ENCODE measurements at regions not wholly inside any gene's neighbourhood (a gene's known extent, or its start where the extent isn't known, plus 50 kb on each side); places are given as distances from the start of the nearest gene placed in this dataset.

- TF ChIP-seq CTCF (IDR thresholded peaks at IDR 0.05) = no peak
Observed at GRCh38 chr6:3607171-3607570, 144.3 kb downstream of the PXDC1 start.

GRCh38 chr6:3603340-3604130 lies 146.7 kb upstream of the SLC22A23 start:
- Histone ChIP-seq H3K27ac (no peak overlapping the region), H3K4me1 (no peaks in the 10 kb centered on the region), H3K9ac (no peak overlapping the region), H3K4me2 (ENCODE audit: low read length) (no peak overlapping the region), H3K4me3 (ENCODE audit: low read depth, low read length) (no peak overlapping the region), H3K79me2 (no peaks in the 10 kb centered on the region), H2AFZ (no peak overlapping the region), H3K27me3 (ENCODE audit: control insufficient read depth, insufficient read depth, low read length) (no peaks in the 10 kb centered on the region), H3K9me3 (ENCODE audit: control insufficient read depth, low read length) (peaks cover 4% of the 10 kb centered on the region), H3K36me3 (ENCODE audit: control insufficient read depth, insufficient read depth, low read length) (no peaks in the 10 kb centered on the region)
- TF ChIP-seq CTCF (IDR thresholded peaks at IDR 0.05) = no peak

More at GRCh38 chr6:3607171-3607570, 144.3 kb downstream of the PXDC1 start:
- Histone ChIP-seq H3K9me3 (ENCODE audit: control insufficient read depth, low read length) (no peaks in the 10 kb centered on the region), H3K27ac (no peak overlapping the region), H3K4me1 (no peaks in the 10 kb centered on the region), H3K4me3 (ENCODE audit: low read depth, low read length) (no peak overlapping the region), H3K27me3 (ENCODE audit: control insufficient read depth, insufficient read depth, low read length) (no peaks in the 10 kb centered on the region), H3K79me2 (no peaks in the 10 kb centered on the region), H3K9ac (no peak overlapping the region), H3K36me3 (ENCODE audit: control insufficient read depth, insufficient read depth, low read length) (no peaks in the 10 kb centered on the region), H3K4me2 (ENCODE audit: low read length) (no peak overlapping the region), H2AFZ (no peak overlapping the region)

GRCh38 chr6:3601570-3601969 lies 144.7 kb upstream of the SLC22A23 start:
- no peaks in the 10 kb centered on the region for H3K36me3 ChIP-seq (ENCODE audit: control insufficient read depth, insufficient read depth, low read length)

GRCh38 chr6:3597500-3598064 lies 140.7 kb upstream of the SLC22A23 start:
- TF ChIP-seq CTCF (IDR thresholded peaks at IDR 0.05) = no peak
- no peak overlapping the region for H2AFZ ChIP-seq
- peaks cover 4% of the 10 kb centered on the region for H3K9me3 ChIP-seq (ENCODE audit: control insufficient read depth, low read length)
- H3K4me2 ChIP-seq (ENCODE audit: low read length) = no peak overlapping the region
- no peaks in the 10 kb centered on the region for H3K4me1 ChIP-seq
- no peak overlapping the region for H3K9ac ChIP-seq
- H3K27me3 ChIP-seq (ENCODE audit: control insufficient read depth, insufficient read depth, low read length) = no peaks in the 10 kb centered on the region
- no peak overlapping the region for H3K27ac ChIP-seq
- no peaks in the 10 kb centered on the region for H3K36me3 ChIP-seq (ENCODE audit: control insufficient read depth, insufficient read depth, low read length)
- no peaks in the 10 kb centered on the region for H3K79me2 ChIP-seq
- no peak overlapping the region for H3K4me3 ChIP-seq (ENCODE audit: low read depth, low read length)

More at GRCh38 chr6:3601570-3601969, 144.7 kb upstream of the SLC22A23 start:
- Histone ChIP-seq H3K4me1 (no peaks in the 10 kb centered on the region), H3K4me2 (ENCODE audit: low read length) (no peak overlapping the region), H3K27ac (no peak overlapping the region), H3K9me3 (ENCODE audit: control insufficient read depth, low read length) (peaks cover 4% of the 10 kb centered on the region), H3K79me2 (no peaks in the 10 kb centered on the region), H3K9ac (no peak overlapping the region), H2AFZ (no peak overlapping the region), H3K27me3 (ENCODE audit: control insufficient read depth, insufficient read depth, low read length) (no peaks in the 10 kb centered on the region), H3K4me3 (ENCODE audit: low read depth, low read length) (no peak overlapping the region)
- TF ChIP-seq CTCF (IDR thresholded peaks at IDR 0.05) = no peak

Measured in parathyroid adenoma (tissue), 2 donors.